Smooth muscle cell (in vitro differentiated cells): ENCODE measurements at regions not wholly inside any gene's neighbourhood (a gene's known extent, or its start where the extent isn't known, plus 50 kb on each side); places are given as distances from the start of the nearest gene placed in this dataset. TPM values are rescaled to one million over a fixed set of nuclear protein-coding genes. Genes with fewer than 3 reads are reported as not detected.

ENCODE experiments used
- DNase-seq: peaks from one replicate; lab custom pipeline; 2025; ENCODE audit not compliant: unreplicated experiment; lab: John Stamatoyannopoulos, UW
- H2AFZ ChIP-seq: fragments of 200-600 bp; sonication (generic); 2 replicates; pipeline ENCODE4 v1.6.0; 2016; ENCODE audit warnings: antibody characterized with exemption, low read depth, mild to moderate bottlenecking
- H3F3A ChIP-seq: fragments of 200-600 bp; sonication (generic); 2 replicates; pipeline ENCODE4 v1.6.0; 2017; ENCODE audit warnings: antibody characterized with exemption, low read depth
- H3K27ac ChIP-seq: fragments of 200-600 bp; sonication (generic); 2 replicates; pipeline ENCODE4 v1.5.1; 2016; ENCODE audit warnings: low read depth, mild to moderate bottlenecking
- H3K27me3 ChIP-seq: fragments of 200-600 bp; sonication (generic); 2 replicates; pipeline ENCODE4 v1.6.1; 2016; ENCODE audit warnings: low read depth, mild to moderate bottlenecking
- H3K36me3 ChIP-seq: fragments of 200-600 bp; sonication (generic); 2 replicates; pipeline ENCODE4 v1.5.1; 2016; ENCODE audit warnings: low read depth
- H3K4me1 ChIP-seq: fragments of 200-600 bp; sonication (generic); 2 replicates; pipeline ENCODE4 v1.5.1; 2016; ENCODE audit warnings: low read depth
- H3K4me2 ChIP-seq: fragments of 200-600 bp; sonication (generic); 2 replicates; pipeline ENCODE4 v1.6.0; 2016; ENCODE audit warnings: mild to moderate bottlenecking
- H3K4me3 ChIP-seq: fragments of 200-600 bp; sonication (generic); 2 replicates; pipeline ENCODE4 v1.5.1; 2016; ENCODE audit warnings: mild to moderate bottlenecking
- H3K79me2 ChIP-seq: fragments of 200-600 bp; sonication (generic); 2 replicates; pipeline ENCODE4 v1.6.0; 2016; ENCODE audit warnings: low read depth, mild to moderate bottlenecking
- H3K9ac ChIP-seq: fragments of 200-600 bp; sonication (generic); 2 replicates; pipeline ENCODE4 v1.6.0; 2016; ENCODE audit warnings: low read depth
- H3K9me3 ChIP-seq: fragments of 200-600 bp; sonication (generic); replicated peaks from 2 replicates; pipeline ENCODE4 v1.5.1; 2016; ENCODE audit warnings: low read depth
- H4K20me1 ChIP-seq: fragments of 200-600 bp; sonication (generic); 2 replicates; pipeline ENCODE4 v1.6.0; 2016; ENCODE audit warnings: low read depth
- CTCF ChIP-seq: fragments of 200-600 bp; sonication (generic); IDR thresholded peaks from 2 replicates; pipeline ENCODE4 v1.5.1; 2017; ENCODE audit warnings: borderline replicate concordance, mild to moderate bottlenecking, antibody characterized with exemption; ENCODE audit not compliant: insufficient read depth, poor library complexity, severe bottlenecking
- WGBS: methylation state at CpG from one replicate; pipeline ENCODE4 v1.1.7; 2016; ENCODE audit warnings: low lambda C conversion rate; 5-methylcytosine and 5-hydroxymethylcytosine counted together
- small RNA-seq: library from RNA; depleted of rRNA; stranded (forward); fragments of <200 nt; gene quantifications from one replicate; pipeline ENCODE3, GENCODE V24; 2014

GRCh38 chr15:77682564-77682963, 49.9 kb upstream of the LINGO1 start:
- DNase-seq = no peak
- H3K4me1 ChIP-seq = no peaks in the 10 kb centered on the region

More at GRCh38 chr15:77682564-77682963, 49.9 kb upstream of the LINGO1 start:
- Histone ChIP-seq H3K9me3 (no peaks in the 10 kb centered on the region), H3K36me3 (no peaks in the 10 kb centered on the region), H3F3A (no peaks in the 10 kb centered on the region), H3K4me3 (no peak overlapping the region), H3K9ac (no peak overlapping the region), H3K79me2 (no peaks in the 10 kb centered on the region), H3K4me2 (no peak overlapping the region), H2AFZ (no peak overlapping the region), H4K20me1 (no peaks in the 10 kb centered on the region), H3K27ac (no peak overlapping the region), H3K27me3 (peaks cover 5% of the 10 kb centered on the region)
- no peak for TF ChIP-seq CTCF
- WGBS = 58% methylated on average over 9 of the region's 9 CpGs

Small RNA genes lying in the stretch of these regions (small RNA-seq; reads per million reads assigned to genes)
- gene RN7SL214P = not detected
